SKM-1 treated with dmso at 0.1 percent for 144 hours (cell line): ENCODE measurements at regions not wholly inside any gene's neighbourhood (a gene's known extent, or its start where the extent isn't known, plus 50 kb on each side); places are given as distances from the start of the nearest gene placed in this dataset.

Source experiments
- DNase-seq: peaks from one replicate; lab custom pipeline; 2025; ENCODE audit not compliant: unreplicated experiment; lab: John Stamatoyannopoulos, UW

DNA sequence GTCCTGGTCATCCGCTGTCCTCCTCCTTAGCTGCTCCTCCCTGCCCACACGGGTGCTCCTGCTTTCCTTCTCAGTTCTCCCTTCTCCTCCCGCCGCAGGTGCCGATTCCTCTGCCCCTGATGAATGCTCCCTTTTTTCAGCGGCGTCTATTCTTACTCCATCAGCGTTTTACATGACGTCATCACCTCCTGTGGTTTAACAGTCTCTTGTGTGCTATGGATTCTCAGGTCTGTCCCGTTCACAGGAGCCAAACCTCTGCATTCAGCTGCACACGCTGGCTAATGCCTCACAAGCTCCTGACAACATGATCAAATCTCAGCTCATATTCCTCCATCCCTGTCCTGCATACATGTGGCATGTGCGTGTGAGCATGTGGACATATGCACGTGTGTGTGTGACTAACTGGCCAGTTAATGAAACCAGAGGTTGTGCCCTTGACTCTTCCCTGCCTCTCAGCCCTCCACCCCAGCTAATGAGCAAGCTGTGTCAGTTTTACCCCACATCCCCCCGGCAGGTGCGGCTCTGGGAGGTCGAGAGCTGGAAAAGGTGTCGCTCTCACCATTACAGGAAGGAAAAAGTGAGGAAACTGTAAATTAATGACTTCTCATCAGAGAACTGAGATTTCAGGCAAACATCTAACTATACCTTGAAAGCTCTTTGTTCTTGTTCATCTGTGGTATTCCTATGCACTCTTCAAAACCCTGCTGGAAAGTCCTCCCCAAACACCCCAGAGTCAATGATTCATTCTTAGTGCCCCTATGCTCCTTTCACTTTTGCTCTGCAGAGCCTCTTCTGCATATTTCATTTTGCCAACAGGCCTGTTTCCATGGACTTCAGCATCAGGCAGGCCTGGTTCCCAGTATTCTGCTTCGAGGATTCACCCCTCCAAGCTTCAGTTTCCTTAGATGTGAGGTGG lies 163.1 kb downstream of the TTLL2 start:
- no peak for DNase-seq

DNA sequence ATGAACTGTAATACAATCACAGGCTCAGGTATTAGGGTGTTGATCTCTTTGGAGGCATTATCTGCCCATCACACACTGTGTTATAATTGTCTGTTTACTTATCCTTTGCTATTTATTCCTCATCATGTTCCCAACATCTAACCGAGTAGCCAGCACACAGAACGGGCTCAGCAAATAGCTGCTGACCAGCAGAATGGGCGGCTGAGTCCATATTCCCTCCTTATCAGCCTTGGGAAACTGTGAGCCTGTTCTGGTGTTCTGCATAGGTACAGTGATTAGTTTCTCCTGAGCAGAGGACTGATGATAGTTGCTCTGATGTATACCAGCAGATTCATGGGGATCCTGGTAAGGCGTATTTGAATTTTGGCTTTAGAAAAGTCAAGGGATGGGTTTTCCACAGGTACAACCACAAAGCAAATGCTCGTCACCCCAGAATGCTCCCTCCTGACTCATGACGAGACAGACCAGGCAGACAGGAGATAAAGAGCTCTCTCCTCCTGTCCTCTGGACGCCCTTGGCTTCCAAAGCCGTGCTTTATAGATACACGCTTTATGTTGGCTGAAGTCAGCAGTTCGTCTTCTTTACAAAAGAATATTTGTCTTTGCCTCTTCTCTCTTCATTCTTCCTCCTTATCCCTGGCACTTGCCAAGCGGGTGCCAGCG lies 166.7 kb downstream of the TTLL2 start:
- DNase-seq, result no peak

DNA sequence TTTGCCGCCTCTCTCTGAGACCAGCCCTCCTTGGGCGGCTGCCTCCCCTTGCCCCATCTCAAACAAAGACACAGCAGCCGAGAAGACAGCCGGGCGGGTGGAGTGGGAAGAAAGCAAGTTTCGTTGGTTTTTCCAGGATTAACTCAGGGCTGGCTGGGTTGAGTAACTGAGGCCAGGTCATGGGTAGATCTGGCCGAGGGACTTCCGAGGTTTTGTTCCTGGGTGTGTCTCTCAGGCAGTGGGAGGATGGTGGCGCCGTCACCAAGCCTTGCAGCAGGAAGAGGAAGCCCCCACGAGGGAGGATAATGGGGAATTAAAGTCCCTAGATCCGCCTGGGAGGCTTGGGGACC lies 167.2 kb downstream of the TTLL2 start:
- no peak for DNase-seq

DNA sequence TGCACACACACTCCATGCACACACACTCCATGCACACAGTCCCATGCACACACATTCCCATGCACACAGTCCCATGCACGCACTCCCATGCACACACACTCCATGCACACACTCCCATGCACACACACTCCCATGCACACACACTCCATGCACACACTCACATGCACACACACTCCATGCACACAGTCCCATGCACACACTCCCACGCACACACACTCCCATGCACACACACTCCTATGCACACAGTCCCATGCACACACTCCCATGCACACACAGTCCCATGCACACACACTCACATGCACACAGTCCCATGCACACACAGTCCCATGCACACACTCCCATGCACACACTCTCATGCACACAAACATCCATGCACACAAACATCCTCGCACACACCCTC lies 168.4 kb downstream of the TTLL2 start:
- DNase-seq, result no peak

DNA sequence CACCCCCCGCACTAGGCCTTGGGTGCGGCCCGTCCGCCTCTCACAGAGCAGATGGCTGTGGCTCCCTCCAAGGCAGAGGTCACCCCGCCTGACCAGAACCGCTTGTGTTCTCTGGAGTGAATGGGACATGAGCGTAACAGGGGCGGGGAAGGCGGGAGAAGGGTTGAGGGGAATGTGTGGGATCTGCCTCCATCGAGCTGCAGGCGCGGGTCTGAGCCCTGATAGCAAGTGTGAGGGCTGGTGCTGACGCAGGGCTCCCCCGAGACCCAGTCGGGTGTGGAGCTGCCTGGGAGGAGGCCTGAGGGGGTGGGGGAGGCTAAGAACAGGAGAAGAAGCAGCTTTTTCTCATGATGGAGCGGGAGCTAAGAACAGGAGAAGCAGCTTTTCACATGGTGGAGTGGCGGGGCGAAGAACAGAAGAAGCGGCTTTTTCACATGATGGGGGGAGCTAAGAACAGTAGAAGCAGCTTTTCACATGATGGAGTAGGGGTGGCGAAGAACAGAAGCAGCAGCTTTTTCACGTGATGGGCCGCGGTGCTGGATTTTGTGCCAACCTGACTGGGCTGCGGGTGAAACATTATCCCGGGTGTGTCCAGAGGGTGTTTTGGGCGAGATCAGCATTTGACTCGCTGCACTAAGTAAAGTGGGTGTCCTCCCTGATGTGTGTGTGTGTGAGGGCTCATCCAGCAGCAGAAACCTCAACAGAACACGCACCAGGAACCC lies 169.3 kb downstream of the TTLL2 start:
- DNase-seq, result no peak

DNA sequence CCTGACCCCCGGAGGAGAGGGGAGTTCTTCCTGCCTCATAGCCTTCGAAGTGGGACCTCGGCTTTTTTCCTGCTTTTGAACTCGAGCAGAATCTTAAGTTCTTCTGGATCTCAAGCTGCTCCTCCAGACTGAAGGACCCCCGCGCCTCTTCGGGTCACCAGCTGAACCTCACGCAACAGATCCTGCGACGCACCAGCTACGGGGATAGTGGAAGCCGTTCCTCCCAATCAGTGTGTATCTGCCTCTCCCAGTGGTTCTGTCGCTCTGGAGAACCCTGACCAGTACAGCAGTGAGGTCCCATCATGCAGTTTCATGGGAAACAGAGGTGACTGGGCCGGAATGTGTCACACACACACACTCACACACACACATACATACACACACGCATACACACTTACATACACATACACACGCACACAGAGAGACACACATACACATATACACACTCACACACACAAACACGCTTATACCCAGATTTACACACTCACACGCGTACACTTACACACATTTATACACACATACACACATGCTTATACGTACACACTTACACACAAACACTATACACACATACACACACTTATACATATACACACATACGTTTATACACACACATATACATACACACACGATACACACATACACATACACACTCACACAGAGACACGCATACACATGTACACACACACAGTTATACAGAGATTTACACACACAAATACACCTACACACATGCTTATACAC lies 170.0 kb downstream of the TTLL2 start:
- no peak for DNase-seq

DNA sequence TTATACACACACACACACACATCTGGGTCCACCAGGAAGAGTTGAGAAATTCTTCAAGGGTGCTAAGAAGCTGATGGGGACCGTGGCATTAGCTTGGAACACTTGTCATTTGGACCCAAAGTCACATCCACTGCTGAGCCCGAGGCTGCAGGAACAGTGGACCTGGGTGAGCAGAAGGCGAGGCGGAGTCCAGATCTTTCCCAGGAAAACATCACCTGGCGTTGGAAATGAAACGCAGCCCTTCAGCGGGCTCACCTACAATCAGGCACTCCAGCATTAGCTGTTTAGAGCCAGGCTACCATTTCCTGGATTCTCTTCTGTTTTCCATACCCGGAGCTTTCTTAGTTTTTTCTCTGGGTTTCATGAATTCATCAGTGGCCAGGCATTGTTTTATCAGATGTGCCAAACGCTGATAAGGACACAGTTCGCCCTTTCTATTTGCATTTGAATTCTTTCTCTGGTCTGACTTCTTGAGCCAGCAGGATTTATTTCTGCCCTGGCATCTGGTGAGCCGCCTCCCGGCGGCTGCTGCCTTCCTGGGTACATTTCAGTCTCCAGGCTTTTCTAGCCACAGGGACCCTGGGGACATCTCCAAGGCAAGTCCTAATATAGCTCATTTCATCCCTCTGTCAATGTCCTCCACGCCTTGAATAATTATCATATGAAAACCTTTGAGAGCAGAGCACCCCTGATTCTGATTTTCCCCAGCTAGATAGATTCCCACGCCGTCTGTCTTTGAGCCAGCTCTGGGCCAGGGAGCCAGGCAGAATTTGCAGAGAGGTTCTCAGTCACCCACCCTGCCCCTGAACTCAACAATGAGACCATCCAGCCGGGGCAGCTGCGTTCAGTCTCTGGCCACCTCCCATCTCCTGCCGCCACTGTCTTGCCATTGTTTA lies 170.9 kb downstream of the TTLL2 start:
- DNase-seq, result no peak

DNA sequence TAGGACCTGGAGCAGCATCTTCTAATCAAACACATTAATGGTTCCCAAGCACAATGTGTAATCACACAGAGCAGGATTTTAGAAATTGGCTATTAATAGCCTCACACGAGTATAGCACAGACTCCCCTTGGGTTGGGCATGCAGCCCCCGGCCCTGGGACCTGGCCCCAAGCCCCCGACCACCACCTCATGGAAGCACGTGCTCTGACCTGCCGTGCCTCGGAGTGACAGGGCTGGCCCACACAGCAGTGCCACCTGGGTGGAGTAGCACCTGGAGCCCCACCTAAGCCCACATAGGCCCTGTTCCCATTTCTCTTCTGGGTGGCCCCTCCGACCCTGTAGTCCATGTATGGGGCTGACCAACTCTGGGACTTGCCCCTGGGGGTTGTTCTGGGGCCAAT lies 171.8 kb downstream of the TTLL2 start:
- no peak for DNase-seq

DNA sequence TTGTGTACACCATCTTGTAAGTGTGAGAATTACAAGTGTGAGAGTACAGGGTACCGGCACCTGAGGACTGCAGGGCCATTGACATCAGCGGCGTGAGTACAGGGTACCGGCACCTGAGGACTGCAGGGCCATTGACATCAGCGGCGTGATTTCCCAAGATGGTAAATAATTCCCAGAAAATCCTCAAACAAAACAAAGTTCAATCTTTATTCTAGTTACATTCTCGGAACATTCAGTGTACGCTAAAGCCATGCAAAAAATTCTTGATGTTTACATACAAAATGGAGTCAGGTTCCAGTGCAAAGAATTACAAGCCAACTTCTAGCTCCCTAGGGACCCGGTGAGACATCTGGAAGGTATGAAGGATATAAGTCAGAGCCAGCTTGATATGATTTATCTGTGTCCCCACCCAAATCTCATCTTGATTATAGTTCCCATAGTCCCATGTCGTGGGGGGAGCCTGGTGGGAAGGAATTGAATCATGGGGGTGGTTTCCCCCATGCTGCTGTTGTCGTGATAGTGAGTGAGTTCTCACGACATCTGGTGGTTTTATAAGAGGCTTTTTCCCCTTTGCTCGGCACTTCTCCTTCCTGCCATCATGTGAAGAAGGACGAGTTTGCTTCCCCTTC lies 172.7 kb downstream of the TTLL2 start:
- DNase-seq, result no peak

DNA sequence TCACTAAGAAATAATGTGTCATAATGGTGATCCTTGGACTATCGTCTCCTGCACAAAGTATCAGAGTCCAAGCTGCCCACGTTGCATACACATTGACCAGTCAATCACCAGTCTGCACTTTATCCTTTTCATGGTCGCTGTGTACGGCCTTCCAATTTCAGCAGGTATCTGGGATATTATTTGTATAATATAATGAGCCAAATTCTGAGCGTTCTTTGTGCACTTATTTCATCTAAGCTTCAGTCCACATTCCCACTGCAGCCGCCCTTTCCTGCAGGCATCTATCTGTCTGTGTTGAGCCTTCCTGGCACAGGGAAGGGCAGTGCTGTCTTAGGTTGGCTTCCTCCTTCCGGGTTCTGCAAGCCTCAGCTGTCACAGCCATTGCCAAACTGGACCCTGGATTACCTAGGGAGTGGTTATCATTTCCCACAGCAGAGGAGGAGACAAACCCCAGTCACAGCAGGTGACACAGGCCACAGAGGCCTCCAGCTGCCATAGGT lies 174.3 kb downstream of the TTLL2 start:
- no peak for DNase-seq

DNA sequence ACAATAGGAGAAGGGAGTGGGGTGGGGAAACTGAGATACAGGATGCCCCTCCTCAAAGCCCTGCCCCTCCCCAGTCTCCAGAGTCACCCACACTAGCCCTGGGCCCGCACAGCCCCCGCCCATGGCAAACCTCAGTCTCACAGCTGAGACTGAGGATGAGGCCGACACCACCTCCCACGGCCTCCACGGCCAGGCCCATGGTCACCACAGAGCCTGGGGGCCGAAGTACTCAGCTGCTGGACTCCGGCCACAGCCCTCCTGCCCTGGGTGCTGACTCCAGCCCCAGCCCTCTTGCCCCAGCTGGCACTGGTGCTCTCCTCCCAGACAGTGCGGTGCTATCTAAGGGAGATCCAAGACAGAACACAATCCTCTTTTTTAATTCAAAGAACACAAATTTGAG lies 176.1 kb downstream of the TTLL2 start:
- no peak for DNase-seq

DNA sequence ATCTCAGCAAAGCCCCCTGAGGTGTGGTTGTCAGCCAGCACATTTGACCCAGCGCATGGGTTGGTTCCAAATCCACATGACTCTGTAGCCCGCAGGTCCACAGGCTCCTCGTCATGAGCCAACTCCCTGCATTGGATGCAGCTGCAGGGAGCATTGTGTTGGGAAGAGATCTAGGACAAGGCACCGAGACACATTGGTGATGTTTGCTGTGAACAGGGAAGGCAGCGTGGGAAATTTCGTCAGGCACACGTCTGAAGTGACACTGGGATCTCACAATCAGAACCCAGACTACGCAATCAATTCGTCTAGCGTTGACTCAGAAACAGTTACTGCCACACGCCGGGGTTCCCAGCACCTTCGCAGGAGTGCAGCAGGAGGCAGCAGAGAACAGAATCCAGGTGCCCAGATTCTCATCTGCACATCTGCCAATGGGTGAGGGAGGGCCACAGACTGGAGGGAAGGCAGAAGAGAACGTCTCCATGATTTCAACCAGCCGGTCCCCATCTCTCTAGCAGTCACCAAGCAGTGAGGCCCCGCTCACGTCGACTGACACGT lies 177.0 kb downstream of the TTLL2 start:
- DNase-seq, result no peak

DNA sequence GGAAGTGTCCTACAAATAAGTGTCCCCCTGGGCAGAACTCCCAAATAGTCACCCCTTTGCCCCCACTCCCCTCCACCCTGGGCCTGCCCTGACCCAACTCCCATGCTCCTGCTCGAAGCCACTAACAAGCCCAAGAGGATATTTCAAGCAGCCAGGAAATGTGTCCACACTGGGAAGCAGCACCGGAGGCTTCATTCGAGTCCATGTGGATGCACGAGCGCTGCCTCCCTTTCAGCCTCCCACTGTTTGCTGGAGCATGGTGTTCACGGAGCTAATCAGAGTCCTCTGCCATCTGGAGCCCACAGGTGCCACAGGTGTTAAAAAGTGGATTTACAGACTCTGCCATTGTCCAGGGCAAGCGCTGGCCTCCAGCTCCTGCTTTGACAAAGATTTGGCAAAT lies 177.6 kb downstream of the TTLL2 start:
- no peak for DNase-seq

DNA sequence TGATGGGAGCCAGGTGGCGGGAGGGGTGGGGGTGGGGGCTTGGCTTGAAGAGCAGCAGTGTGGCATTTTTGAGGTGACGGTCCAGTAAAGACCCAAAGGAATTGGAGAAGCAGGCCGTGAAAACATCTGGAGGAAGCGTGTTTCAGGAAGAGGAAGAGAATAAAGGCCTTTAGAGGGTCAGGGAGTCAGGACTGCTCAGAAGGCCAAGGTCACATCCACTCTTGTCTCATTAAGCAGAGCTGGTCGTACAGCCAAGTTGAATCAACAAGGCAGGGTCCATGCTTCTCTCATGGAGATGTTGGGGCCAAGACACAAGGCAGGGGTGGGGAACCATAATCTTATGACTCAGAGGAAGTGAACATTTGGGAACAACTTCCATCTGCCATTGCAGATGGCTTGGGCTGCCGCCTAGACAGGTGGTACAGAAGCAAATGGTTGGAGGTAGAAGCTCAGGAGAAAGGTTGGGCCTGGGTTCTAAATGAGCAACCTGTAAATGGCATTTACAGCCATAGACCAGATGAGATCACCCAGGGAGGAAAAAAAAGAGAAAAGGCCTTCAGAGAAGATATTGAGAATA lies 179.6 kb downstream of the TTLL2 start:
- DNase-seq, result no peak

DNA sequence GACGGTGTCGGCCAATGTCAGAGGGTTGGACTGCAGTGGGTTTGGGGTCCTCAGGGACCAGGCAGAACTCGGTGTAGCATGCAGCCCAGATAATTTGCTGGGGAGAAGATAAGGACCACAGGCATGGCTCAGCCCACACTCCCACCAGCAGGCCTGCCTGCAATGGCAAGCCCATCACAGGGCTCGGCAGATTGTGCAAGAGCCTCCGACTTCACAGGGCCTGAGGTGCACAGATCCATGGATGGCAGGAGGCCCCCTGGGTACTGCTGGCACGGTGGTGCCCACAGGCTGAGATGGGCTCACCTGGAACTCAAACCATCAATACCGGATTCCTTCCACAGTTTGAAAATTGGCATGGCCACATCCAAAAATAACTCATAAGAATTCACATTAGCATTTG lies 180.3 kb downstream of the TTLL2 start:
- no peak for DNase-seq

DNA sequence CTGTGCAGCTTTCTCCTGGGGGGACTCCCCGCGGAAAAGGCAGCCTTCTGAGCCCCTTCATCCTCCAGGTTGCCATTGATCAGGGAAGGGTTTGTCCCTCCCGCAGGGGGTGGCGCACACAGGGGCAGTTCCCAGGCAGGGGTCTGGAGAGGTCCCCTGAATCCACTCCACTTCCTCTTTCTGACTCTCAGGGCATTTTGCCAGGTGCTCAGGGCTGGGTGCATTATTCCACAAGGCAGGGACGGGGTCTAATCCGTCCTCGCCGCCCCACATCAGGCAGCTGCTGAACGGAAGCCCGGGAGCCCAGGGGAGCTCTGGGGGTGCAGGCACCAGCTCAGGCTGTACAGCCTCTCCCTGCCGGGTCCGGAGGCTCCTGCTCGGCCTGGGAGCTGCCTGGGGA lies 180.9 kb downstream of the TTLL2 start:
- DNase-seq, result no peak

DNA sequence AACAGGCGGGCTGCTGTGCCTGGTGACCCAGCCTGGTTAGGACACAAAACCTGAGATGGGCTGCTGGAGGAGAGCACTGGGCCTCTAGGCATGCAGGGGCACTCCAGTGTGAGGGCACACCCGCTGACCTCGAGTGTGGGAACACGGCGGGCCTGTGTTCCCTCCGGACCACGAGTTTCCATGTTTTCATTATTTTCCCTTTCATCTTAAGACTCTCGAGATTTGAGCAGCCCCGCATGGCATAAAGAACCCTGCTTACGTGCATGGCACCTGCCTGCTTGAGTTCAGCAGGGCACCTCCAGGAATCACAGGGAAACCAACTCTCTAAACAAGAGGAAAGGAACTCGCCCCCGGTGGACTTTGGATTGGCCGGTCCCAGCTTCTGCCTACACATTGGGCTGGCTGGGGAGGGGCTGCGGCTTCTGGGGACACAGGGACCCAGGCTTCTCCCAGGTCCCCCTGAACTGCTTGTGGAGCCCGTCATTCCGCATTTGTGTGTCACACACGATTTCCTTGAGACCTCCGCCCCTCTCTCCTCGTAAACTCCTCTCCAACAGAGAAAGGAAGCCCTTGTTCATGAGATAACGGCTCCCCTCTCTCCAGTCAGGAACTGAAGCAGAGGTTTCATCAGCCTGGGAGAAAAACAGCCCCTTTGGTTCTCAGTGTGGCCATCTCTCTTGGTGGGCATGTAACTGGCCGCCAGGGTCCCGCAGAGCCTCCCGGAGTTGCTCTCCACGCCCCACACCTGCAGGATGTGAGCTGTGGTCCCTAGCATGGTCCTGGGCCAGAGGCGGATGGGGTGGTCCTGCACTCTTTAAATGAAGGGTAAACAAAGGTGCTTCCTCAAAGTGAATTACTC lies 181.8 kb downstream of the TTLL2 start:
- DNase-seq, result no peak

DNA sequence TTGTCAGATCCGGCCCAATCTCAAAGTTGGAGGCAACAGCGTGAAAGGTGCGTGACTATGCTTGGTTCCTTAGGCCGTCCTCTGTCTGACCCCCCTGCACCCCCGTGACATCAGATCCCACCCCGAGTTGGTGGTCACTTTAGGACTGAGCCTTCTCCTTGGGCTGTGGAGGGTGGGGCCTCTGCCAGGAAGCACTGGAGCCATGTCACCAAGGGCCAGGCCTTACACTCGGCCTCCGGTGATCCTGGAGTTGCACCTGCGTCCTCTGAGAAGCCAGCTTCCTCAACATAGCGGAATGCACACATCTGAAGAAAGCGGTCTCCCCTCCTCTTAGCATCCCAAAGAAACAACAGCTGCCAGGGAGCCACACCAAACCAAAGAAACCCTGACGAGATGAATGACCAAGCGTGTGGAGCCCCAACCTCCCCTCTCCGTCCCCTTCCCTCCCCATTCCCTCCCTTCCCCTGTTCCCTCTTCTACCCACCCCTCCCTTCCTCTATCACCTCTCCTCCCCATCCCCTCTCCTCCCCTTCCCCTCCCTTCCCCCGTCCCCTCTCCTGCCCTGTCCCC lies 182.6 kb downstream of the TTLL2 start:
- no peak for DNase-seq
